ENCODE measurements at regions not wholly inside any gene's neighbourhood (a gene's known extent, or its start where the extent isn't known, plus 50 kb on each side); places are given as distances from the start of the nearest gene placed in this dataset.

- H3K4me2 ChIP-seq, result no peak overlapping the region
- no peak overlapping the region for H3K27ac ChIP-seq
- no peak overlapping the region for H3K4me3 ChIP-seq
- ChIA-PET POLR2A (no interaction called here), CTCF (interaction anchor here (0.9 kb wide), 1 partner anchor 18 kb away, joined by 4 read pairs; no protein-coding TSS in a partner anchor)
- DNase-seq (ENCODE audit: low read depth in 1 of 2, low spot score in 1 of 2) (no peak), FAIRE-seq (no peak), ATAC-seq (no peak)
- 0 out of 3 replicates have a peak, but pooled peaks cover 4% of the 10 kb centered on the region for H3K9me3 ChIP-seq
- 31% methylated on average over 6 of the region's 6 CpGs for WGBS (ENCODE audit: missing lambda C conversion rate)
- H3K4me1 ChIP-seq, result no peaks in the 10 kb centered on the region
- TF ChIP-seq JUN (IDR thresholded peaks at IDR 0.05) (no peak), RNF2 (IDR thresholded peaks at IDR 0.05; ENCODE audit: borderline replicate concordance, low read depth) (no peak), NPAS2 (CRISPR knock-in tag; IDR thresholded peaks at IDR 0.05; ENCODE audit: borderline replicate concordance) (no peak), ATOH8 (CRISPR knock-in tag; IDR thresholded peaks at IDR 0.05; ENCODE audit: low read depth) (no peak), PHF8 (IDR thresholded peaks at IDR 0.05; ENCODE audit: borderline replicate concordance, low read depth) (no peak), CHD4 (IDR thresholded peaks at IDR 0.05; ENCODE audit: borderline replicate concordance) (no peak), EHF (CRISPR knock-in tag; IDR thresholded peaks at IDR 0.05) (no peak), HMGXB4 (CRISPR knock-in tag; IDR thresholded peaks at IDR 0.05; ENCODE audit: borderline replicate concordance) (no peak), BHLHE40 (IDR thresholded peaks at IDR 0.05; ENCODE audit: low read depth, low read length) (no peak), MAFK (IDR thresholded peaks at IDR 0.05; ENCODE audit: partially characterized antibody) (no peak), GATA3 (IDR thresholded peaks at IDR 0.05; ENCODE audit: borderline replicate concordance) (no peak), SMC3 (IDR thresholded peaks at IDR 0.05) (no peak), REST (IDR thresholded peaks at IDR 0.05) (no peak), FOXS1 (CRISPR knock-in tag; IDR thresholded peaks at IDR 0.05) (no peak)
Observed at GRCh38 chr2:8141780-8142179, 540.1 kb upstream of the ID2 start.

- ATAC-seq (no peak), DNase-seq (ENCODE audit: low read depth in 1 of 2, low spot score in 1 of 2) (no peak), FAIRE-seq (no peak)
- Histone ChIP-seq H3K9me3 (no peaks in the 10 kb centered on the region), H3K4me2 (no peak overlapping the region), H3K27ac (no peak overlapping the region), H3K4me1 (no peaks in the 10 kb centered on the region), H3K4me3 (no peak overlapping the region)
- ChIA-PET POLR2A (no interaction called here), CTCF (no interaction called here)
- TF ChIP-seq USF2 (IDR thresholded peaks at IDR 0.05), result no peak
- 16% methylated on average over 1 of the region's 1 CpG for WGBS (ENCODE audit: missing lambda C conversion rate)
Observed at GRCh38 chr2:8142461-8142860, 539.4 kb upstream of the ID2 start.

GRCh38 chr2:8144131-8144631 lies 537.7 kb upstream of the ID2 start:
- POLR2A ChIA-PET, result no interaction called here
- peaks cover 11% of the 10 kb centered on the region for H3K4me1 ChIP-seq
- H3K4me2 ChIP-seq, result no peak overlapping the region
- DNase-seq (ENCODE audit: low read depth in 1 of 2, low spot score in 1 of 2) (no peak), FAIRE-seq (no peak), ATAC-seq (no peak)
- no peaks in the 10 kb centered on the region for H3K9me3 ChIP-seq
- CTCF ChIA-PET, result no interaction called here
- 64% methylated on average over 2 of the region's 2 CpGs for WGBS (ENCODE audit: missing lambda C conversion rate)
- no peak overlapping the region for H3K27ac ChIP-seq
- H3K4me3 ChIP-seq, result no peak overlapping the region
- TF ChIP-seq ESRRA (IDR thresholded peaks at IDR 0.05; ENCODE audit: borderline replicate concordance, low read length), result no peak
- no peak for TF ChIP-seq RCOR1 (IDR thresholded peaks at IDR 0.05; ENCODE audit: low read depth, low read length)
- no peak for TF ChIP-seq ZFP36 (IDR thresholded peaks at IDR 0.05; ENCODE audit: borderline replicate concordance, partially characterized antibody)
- no peak for TF ChIP-seq FOSB (CRISPR knock-in tag; IDR thresholded peaks at IDR 0.05)
- no peak for TF ChIP-seq EP300 (IDR thresholded peaks at IDR 0.05)
- TF ChIP-seq MYC (IDR thresholded peaks at IDR 0.05; ENCODE audit: borderline replicate concordance, low read length), result no peak
- no peak for TF ChIP-seq CBX8 (IDR thresholded peaks at IDR 0.05)
- TF ChIP-seq CHD2 (IDR thresholded peaks at IDR 0.05; ENCODE audit: low read length, partially characterized antibody), result no peak
- TF ChIP-seq EHMT2 (IDR thresholded peaks at IDR 0.05; ENCODE audit: low read depth), result no peak
- no peak for TF ChIP-seq RFX5 (IDR thresholded peaks at IDR 0.05)
- TF ChIP-seq SREBF2 (IDR thresholded peaks at IDR 0.05), result no peak
- no peak for TF ChIP-seq RNF2 (IDR thresholded peaks at IDR 0.05; ENCODE audit: borderline replicate concordance, low read depth)
- TF ChIP-seq NR3C1 (IDR thresholded peaks at IDR 0.05), result no peak
- no peak for TF ChIP-seq ELK1 (IDR thresholded peaks at IDR 0.05; ENCODE audit: low read depth, low read length)
